Fibroblast of skin of right quadriceps (primary cell): ENCODE measurements at regions not wholly inside any gene's neighbourhood (a gene's known extent, or its start where the extent isn't known, plus 50 kb on each side); places are given as distances from the start of the nearest gene placed in this dataset.
"Not testable (repeated sequence)": the region's sequence is repeated elsewhere in the genome, so short reads cannot be mapped to it uniquely, and the experiment has no call there.

Source experiments
- DNase-seq: peaks from one replicate; pipeline ENCODE4 v3.0.0-alpha.2; 2013

DNA sequence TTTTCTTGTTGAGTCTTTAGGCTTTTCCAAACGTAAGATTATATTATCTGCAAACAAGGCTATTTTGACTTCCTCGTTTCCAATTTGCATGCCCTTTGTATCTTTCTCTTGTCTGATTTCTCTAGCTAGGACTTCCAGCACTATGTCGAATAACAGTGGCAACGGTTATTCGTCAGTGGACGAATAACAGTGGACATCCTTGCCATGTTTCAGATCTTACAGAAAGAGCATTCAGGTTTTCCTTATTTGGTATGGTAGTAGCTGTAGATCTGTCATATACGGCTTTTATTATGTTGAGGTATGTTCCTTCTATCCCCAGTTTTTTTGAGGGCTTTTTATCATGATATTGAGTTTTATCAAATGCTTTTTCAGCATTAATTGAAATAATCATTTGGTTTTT lies 634.6 kb upstream of the ADGRL3 start:
- DNase-seq = no peak

DNA sequence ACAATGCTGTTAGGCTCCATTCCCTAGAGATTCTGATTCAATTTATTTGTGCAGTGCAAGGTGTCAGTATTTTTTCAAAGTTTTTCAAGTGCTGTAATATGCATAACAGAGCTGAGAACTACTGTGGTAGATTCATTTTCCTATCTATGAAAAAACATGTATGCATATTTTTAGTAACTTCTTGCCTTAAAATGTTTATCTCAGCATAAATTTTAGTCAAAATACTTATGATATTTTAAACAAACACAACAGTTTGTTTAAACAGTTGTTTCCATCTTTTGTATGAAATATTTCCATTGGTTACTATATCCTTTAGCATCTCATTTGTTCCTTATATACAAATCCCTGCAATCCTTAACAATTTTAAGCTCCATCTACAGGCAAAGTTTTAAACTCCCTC lies 624.8 kb upstream of the ADGRL3 start:
- DNase-seq = no peak

DNA sequence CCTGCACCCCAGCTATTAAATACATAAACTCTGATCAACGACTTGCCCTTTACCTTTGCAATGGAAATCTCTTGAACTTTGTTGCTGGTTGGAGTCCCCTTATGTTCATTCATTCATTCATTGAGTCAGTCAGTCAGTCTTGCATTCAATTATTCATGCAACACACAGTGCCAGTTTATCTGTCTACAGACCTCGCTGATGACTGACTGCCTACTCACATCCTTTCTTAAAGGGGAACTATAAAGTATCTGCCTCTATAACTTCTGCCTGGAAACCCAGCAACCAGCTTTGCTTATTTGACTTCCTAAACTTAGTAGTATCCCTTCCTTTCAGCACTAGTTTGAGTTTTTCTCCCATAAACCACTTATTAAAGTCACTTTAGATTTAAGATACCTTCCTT lies 620.8 kb upstream of the ADGRL3 start:
- DNase-seq = no peak

DNA sequence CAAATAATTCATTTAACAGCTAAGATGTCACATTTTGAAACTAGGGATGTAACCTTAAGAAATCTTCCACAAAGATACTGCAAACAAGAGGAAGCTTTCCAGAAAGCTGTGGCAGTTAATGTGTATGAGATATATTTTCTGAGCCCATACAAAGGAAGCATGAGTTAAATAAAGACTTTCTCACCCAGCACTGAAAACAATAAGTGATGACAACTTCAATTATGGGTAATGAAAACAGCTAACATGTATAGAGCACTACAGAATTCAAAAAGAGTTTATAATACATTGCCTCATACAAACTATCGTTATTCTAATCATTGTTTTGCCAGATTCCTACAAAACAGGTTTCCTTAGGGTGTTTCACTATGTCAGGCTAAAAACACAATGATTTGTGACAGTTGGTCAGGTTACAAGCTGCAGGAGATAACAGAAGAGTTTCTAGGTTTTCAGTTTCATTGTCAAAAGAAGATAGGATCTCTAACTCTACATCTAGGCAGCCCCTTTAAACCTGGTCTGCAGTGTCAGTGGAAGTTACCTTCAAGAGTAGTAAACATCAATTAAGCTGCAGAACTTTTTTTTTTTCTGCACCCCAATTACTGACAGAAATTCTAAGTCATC lies 618.1 kb upstream of the ADGRL3 start:
- no peak for DNase-seq

DNA sequence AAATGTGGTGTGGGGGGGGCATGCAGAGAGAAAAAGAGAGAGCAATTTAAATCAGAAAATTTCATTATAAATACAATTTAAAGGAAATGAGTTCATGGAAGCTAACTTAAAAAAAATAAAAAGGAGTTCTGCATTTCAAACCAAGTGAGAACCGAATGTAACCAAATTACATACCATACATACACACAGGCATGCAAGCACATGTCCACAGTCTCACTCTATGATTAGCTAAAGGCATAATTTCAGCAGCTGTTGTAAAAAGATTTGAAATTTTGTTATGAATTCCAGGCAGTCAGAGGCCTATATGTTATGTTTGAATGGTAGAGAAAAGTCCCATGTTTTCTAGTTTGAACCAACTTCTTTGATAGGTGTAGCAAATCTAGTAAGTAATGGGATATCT lies 611.6 kb upstream of the ADGRL3 start:
- DNase-seq = no peak

DNA sequence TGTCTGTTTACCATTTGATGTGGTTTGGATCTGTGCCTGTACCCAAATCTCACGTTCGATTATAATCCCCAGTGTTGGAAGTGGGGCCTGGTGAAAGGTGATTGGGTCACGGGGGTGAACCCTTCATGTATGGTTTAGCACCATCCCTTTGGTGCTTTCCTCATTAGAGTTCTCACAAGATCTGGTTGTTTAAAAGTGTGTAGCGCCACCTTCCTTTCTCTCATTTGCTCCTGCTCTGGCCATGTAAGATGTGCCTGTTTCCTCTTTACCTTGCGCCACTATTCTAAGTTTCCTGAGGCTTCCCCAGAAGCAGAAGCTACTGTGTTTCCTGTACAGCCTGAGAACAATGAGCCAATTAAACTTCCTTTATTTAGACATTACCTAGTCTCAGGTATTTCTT lies 610.7 kb upstream of the ADGRL3 start:
- DNase-seq = no peak

DNA sequence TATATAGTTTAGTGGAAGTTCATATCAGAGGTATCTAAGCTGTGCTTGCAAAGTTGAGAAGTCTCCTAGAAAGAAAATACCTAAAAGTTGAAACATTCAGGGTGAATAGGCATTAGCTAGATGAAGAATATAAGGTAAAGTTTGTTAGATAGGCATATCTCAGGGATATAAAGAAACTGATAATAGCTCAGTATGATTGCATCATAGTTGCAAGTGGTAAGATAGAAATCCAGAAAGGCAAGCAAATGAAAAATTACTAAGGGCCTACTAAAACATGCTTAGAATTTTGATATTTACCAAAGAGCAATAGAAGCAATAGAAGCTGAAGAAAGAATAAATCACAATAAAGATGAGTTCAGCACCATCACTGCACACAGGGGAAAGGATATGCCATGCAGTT lies 610.0 kb upstream of the ADGRL3 start:
- no peak for DNase-seq

DNA sequence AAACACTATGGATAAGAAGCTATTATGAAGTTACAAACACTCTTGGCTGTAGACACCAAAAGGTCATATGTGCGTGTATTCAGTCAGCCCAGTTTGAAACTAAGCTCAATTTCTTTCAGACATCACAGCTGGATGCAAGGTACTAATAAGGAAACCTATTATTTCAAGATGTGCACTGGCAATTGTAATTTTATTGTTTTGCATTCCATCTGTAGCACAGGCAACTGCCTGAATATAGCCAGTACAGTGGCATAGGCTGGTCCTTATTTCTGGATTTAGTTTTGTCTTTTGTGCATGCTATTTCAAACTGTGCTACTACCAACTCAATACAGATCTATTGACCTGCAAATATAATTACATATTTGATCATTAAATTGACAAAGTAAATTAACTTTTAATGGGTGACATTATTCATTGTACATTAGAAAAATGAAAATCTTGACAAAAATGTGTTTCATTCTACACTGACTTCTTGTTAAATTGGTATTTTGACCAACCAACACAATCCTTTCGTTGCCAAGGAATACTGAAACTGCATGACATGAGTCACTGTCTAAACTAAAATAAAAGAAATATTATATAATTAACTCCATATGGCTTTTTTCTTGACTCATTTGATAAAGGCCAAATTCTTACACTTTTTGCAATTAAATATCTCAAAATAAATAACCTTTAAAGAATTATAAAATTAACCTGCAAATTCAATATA lies 594.3 kb upstream of the ADGRL3 start:
- peak; percentile 70 for DNase-seq

DNA sequence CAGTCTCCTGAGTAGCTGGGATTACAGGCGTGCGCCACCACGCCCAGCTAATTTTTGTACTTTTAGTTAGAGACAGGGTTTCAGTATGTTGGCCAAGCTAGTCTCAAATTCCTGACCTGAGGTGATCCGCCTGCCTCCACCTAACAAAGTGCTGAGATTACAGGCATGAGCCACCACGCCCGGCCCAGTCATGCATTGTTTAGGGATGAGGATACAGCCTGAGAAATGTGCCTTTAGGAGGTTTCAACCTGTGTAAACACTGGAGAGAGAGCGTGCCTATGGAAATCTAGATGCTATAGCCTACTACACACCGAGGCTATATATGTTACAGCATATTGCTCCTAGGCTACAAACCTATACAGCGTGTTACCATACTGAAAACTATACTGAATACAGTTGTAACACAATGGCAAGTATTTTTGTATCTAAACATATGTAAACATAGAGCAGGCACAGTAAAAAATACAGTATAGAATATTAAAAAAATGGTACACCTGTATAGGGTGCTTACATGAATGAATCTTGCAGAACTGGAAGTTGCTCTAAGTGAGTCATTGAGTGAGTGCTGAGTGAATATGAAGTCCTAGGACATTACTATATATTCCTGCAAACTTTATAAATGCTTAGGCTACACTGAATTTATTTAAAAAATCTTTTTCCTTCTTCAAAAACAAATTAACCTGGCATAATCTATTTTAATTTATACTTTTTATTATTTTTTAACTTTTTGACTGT lies 588.2 kb upstream of the ADGRL3 start:
- no peak for DNase-seq

DNA sequence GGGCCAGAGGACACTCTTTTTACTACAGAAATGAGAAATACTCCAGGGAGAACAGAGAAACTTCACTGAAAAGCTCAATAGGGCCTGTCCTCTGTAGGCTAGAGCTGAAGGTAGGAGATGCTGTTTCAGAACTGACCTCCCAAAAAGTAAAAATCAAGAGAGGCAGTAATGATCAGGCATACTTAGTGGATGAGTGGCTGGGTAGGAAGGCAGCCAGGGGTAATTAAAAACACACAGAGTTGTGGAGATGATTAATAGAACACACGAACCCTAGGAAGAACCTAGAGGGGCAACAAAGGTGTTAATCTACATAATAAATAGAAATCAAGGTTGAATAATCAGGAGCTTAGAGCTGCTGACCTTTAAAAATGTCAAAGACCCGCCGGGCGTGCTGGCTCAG lies 582.4 kb upstream of the ADGRL3 start:
- DNase-seq = peak; percentile 29

DNA sequence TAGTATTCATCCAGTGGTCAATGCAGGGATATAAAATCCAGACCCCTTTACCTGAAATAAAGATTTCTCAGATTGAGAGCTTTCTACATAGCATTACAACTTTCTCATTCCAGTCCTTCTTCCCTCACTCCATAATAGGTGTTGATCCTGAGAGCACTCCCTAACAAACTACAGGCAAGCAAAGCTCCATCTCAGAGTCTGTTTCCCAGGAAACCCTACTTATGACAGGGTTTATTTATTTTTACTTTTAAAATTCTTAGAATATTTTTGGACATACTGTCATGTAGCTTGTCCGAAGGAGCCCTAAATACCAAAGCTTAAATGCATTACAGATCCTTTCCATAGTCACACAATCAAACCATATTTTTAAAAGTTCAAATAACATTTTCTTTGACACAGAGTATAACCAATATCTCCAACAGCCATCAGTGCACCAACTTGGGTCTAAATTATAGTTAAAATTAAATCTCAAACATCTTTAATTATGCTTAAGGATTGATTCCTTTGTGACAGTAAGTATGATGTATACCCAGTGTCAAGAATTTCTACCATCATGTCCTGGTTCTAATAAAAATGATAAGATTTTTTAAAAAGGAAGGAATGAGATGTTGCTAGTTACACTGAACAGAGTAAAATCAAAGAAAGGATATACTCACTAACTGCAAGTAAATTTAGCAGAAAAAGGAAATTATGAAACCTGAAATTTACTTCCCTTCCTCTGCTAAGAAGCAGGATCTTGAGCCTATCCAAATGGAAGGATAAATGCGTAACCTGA lies 580.4 kb upstream of the ADGRL3 start:
- peak; percentile 44 for DNase-seq

DNA sequence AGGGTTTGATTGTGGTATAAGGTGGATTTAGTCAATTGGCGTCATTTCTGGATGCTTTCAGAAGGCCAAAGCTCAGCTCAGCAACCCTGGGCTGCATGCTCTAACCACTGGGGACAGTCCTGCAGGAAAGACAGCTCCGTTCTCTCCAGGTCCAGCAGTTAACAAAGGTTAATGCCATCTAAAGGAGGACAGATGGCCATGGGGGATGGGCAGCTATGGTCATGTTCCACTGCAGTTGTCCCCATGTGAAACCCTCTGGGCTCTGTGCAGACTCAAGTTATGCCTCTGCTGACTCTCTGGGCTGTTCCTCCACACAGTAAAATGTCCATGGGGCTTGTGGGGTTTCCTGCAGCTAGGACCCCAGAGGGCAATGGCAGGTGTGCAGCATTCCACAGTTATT lies 562.1 kb upstream of the ADGRL3 start:
- no peak for DNase-seq

DNA sequence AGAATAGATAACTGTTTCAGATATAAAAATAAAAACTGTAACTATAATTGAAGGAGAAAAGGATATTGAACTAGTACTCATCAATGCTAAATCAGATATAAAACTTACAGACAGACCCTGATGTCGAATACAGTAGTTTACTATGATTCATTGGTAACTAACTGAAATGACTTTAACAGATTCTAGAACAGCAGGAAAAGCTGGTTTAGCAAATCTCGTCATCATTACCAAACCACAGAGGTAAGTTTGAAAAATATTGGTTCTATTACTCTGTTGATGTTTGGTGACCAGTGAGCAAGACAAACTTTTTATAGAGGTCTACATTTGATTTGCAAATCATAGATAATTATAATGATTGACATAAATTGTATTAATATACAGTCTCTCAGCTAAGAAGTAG lies 551.4 kb upstream of the ADGRL3 start:
- no peak for DNase-seq

DNA sequence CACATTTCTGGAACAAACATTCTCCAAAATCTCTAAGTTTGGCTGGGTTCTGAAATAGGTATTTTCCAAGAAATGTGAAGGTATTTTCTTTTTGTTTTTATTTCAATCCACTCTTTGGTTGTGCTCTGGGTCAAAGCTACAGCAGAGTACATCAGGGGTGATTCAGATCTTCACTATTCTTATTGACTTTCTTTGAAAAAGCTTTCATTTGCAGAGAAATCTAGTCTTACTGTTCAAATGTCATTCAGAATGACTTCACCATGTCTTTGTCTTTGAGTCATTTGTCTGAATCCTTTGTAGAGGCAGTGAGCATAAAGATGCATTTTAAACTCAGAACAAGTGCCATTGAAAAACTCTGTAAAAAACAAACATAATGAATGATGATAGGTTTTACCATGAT lies 547.2 kb upstream of the ADGRL3 start:
- no peak for DNase-seq

DNA sequence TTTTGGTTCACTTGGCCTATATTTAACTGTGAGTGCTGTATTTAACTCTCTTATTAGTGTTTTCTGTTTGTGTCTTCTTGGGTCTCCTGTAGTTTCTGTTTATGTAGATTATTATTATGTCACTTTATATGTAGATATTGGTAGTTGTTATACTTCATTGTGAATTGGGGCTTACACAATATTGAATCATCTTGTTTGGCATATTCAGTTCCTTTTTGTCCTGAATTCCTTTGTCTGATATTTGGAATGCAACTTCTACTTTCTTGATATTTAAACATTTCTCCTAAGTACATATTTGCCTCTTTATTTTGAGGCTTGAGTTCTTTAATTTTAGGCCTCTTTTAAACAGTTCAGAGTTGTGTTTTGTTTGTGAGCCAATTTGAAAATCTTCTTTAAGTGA lies 544.8 kb upstream of the ADGRL3 start:
- DNase-seq = no peak

DNA sequence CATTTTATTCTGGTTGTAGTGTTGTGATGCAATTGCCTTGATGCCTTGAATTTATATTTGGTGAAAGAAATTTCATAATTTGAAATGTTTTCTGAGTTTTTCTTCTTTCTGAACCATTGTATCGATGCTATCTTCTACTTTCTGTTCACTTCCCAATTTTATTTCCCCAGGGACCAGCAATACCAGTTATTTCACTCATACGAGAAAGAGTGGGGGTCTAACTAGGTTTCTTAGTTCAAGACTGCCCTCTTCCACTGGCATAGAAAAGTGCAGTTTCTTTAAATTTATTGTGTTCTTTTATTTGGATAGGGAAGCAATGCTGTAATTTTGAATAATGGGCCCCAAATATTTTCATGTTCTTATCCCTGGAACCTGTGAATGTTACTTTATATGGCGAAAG lies 544.0 kb upstream of the ADGRL3 start:
- peak; percentile 26 for DNase-seq

DNA sequence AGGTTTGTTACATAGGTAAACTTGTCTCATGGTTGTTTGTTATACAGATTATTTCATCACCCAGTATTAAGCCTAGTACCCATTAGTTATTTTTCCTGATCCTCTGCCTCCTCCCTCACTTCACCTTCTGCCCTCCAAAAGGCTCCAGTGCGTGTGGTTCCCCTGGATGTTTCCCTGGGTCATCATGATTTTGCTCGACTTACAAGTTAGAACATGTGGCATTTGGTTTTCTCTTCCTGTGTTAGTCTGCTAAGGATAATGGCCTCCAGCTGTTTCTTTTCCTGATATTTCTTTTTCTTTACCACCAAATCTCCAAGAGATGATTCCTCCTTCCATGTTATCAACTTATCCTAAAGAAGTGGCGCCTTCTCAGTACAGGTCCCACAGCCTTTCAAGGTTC lies 543.1 kb upstream of the ADGRL3 start:
- DNase-seq = peak; percentile 19

DNA sequence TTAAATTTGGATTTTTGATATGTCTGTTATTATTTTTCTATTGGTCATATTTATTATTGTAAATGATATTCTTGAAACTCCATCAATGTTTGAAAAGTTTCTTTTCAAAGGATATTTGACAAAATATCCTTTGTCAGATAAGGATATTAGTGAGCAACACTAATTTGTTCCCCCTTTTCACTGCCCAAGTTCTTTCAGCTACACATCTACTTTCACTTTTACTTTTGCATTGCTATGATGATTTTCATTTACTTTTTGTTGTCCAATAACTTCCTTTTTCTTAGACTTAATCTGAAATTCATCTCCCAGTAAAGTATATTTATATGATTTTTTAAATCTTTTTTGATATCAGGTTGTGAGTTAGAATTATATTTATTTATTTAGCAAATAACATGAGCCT lies 542.3 kb upstream of the ADGRL3 start:
- DNase-seq = no peak

DNA sequence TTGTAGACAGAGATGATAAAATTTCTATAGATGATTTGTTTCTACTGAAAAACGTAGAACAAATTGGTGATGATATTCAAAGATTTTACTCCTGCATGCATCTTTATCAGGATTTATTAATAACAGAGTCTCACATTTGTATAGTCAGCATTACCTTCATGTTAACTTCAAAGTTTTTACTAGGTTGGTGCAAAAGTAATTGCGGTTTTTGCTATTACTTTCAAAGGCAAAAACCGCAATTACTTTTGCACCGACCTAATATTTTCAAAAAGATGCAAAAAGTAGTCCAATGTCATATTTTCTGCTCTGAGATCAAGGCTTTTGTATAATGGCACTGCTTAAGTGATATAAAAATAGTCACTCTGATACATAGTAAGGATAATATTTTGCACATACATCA lies 536.4 kb upstream of the ADGRL3 start:
- DNase-seq = no peak

DNA sequence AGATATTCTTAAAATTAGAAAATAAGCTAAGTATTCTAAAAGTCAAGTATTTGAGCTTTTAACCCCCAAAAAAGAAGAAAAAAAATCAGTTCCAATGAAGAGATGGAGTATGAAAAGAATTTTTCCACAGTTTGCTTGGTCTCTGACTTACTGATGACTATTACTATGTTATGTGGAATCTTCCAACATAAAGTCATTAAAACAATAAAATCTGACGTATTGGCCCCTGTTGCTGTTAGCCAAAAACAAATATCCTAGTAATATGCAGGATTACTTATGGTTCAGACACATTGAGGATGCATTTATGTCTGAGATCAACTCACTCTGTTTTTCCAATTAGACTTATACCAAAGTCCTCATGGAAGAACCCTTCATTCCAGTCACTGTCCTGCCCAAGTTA lies 517.2 kb upstream of the ADGRL3 start:
- DNase-seq = peak; percentile 75

DNA sequence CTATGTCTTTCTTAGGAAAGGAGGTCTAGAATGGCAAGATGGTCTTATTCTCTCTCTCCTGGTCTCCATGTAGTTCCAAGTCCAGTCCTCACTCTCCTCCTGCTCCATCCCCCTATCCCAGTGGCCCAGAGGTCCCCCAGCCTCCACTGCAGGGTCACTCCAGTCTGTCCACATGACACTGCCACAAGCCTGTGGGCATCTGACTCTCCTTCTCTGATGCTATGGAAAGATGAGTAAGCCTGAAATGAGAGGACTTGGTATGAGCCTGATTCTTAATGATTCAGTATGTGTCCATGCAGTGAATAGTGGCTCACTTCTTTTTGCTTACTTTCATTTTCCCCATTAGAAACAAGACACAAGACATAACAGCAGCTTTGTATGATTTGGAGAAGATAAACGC lies 516.8 kb upstream of the ADGRL3 start:
- peak; percentile 85 for DNase-seq

DNA sequence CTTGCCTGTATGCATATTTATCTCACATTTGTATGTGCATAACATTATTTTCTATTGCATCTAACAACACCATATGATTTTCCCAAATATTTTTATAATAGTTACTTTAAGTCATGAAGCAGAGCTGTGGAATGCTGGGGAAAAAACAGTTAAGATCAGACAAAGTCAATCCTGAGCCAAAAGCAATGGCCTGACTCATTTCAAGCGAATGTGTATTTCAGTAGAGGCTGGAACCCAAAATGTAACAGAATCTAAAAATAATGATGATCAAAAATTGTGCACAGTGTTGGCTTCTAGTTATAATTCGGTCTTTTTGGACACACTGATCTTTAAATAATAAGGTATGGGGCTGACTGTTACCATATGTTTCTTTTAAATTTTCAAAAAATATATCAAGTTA lies 516.2 kb upstream of the ADGRL3 start:
- DNase-seq = peak; percentile 86

DNA sequence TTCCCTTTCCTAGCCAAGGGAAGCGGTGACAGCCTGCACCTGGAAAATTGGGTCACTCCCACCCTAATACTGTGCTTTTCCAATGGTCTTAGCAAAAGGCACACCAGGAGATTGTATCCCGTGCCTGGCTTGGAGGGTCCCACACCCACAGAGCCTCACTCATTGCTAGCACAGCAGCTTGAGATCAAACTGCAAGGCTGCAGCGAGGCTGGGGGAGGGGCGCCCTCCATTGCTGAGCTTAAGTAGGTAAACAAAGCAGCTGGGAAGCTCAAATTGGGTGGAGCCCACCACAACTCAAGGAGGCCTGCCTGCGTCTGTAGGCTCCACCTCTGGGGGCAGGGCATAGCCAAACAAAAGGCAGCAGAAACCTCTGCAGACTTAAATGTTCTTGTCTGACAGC lies 504.1 kb upstream of the ADGRL3 start:
- not testable (repeated sequence) for DNase-seq

DNA sequence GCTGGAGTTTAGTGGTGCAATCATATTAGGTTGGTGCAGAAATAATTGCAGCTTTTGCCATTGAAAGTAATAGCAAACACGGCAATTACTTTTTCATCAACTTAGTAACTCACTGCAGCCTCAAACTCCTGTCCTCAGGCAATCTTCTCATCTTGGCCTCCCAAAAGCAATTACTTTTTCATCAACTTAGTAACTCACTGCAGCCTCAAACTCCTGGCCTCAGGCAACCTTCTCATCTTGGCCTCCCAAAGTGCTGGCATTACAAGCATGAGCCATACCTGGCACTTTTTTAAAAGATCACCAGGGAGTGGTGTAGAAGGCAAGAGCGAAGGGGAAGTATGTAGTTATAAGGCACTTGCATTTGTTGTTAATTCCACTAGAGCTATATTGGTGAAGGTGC lies 491.1 kb upstream of the ADGRL3 start:
- DNase-seq = no peak
